GM23338 (cell line): ENCODE measurements at regions not wholly inside any gene's neighbourhood (a gene's known extent, or its start where the extent isn't known, plus 50 kb on each side); places are given as distances from the start of the nearest gene placed in this dataset.

Experiments used
- ATAC-seq: fragments of 200-7000 bp; cut with Tn5 transposase; 3 replicates; pipeline ENCODE4 v1.9.1; 2020
- DNase-seq: peaks from one replicate; pipeline ENCODE4 v3.0.0-alpha.2; 2015; ENCODE audit warnings: low spot score
- H2AFZ ChIP-seq: fragments of 200-600 bp; sonication (generic); 2 replicates; pipeline ENCODE4 v1.8.0; 2016; ENCODE audit warnings: antibody characterized with exemption, mild to moderate bottlenecking, moderate library complexity
- H3F3A ChIP-seq: fragments of 200-600 bp; sonication (generic); replicated peaks from 2 replicates; pipeline ENCODE4 v1.8.0; 2017; ENCODE audit warnings: antibody characterized with exemption, mixed run types, low read depth
- H3K27ac ChIP-seq: fragments of 200-600 bp; sonication (generic); 2 replicates; pipeline ENCODE4 v1.6.1; 2016; ENCODE audit warnings: low read depth
- H3K27me3 ChIP-seq: fragments of 200-600 bp; sonication (generic); 2 replicates; pipeline ENCODE4 v1.8.0; 2016; ENCODE audit warnings: mild to moderate bottlenecking, mixed run types, moderate library complexity; ENCODE audit not compliant: insufficient read depth
- H3K36me3 ChIP-seq: fragments of 200-600 bp; sonication (generic); 2 replicates; pipeline ENCODE4 v1.8.0; 2016; ENCODE audit warnings: mild to moderate bottlenecking; ENCODE audit not compliant: insufficient read depth
- H3K4me1 ChIP-seq: fragments of 200-600 bp; sonication (generic); 2 replicates; pipeline ENCODE4 v1.8.0; 2016; ENCODE audit warnings: mild to moderate bottlenecking, moderate library complexity; ENCODE audit not compliant: insufficient read depth
- H3K4me2 ChIP-seq: fragments of 200-600 bp; sonication (generic); 2 replicates; pipeline ENCODE4 v1.7.1; 2017; ENCODE audit warnings: mixed run types
- H3K4me3 ChIP-seq: fragments of 200-600 bp; sonication (generic); 2 replicates; pipeline ENCODE4 v1.6.1; 2016; ENCODE audit warnings: mixed run types
- H3K79me2 ChIP-seq: fragments of 200-600 bp; sonication (generic); replicated peaks from 2 replicates; pipeline ENCODE4 v1.8.0; 2017; ENCODE audit warnings: mild to moderate bottlenecking; ENCODE audit not compliant: insufficient read depth
- H3K9me2 ChIP-seq: fragments of 200-600 bp; sonication (generic); 2 replicates; pipeline ENCODE4 v1.8.0; 2017; ENCODE audit not compliant: insufficient read depth
- H4K20me1 ChIP-seq: fragments of 200-600 bp; sonication (generic); replicated peaks from 2 replicates; pipeline ENCODE4 v1.8.0; 2017; ENCODE audit warnings: mild to moderate bottlenecking; ENCODE audit not compliant: insufficient read depth
- H3K27ac Mint-ChIP-seq: 2 replicates; pipeline ENCODE4 v1.8.0; 2020; ENCODE audit warnings: inconsistent platforms, mild to moderate bottlenecking, moderate library complexity, mixed read lengths
- H3K27me3 Mint-ChIP-seq: 3 replicates; pipeline ENCODE4 v1.8.0; 2022; ENCODE audit warnings: low read depth, mild to moderate bottlenecking, moderate library complexity, mixed read lengths, inconsistent platforms; ENCODE audit not compliant: insufficient read depth, poor library complexity
- H3K36me3 Mint-ChIP-seq: 3 replicates; pipeline ENCODE4 v1.8.0; 2021; ENCODE audit warnings: low read depth, mild to moderate bottlenecking, inconsistent platforms, moderate library complexity, mixed read lengths
- H3K4me1 Mint-ChIP-seq: 3 replicates; pipeline ENCODE4 v1.8.0; 2020; ENCODE audit warnings: mild to moderate bottlenecking, inconsistent platforms, mixed read lengths
- H3K4me3 Mint-ChIP-seq: 3 replicates; pipeline ENCODE4 v1.8.0; 2021; ENCODE audit warnings: moderate library complexity, mild to moderate bottlenecking, inconsistent platforms, mixed read lengths
- H3K9me3 Mint-ChIP-seq: 3 replicates; pipeline ENCODE4 v1.8.0; 2020; ENCODE audit warnings: moderate library complexity, mild to moderate bottlenecking, inconsistent platforms, mixed read lengths
- CREB1 ChIP-seq: fragments of 250-450 bp; sonication (Bioruptor Pico); IDR thresholded peaks from 2 replicates; pipeline ENCODE4 v1.5.0; 2020; ENCODE audit warnings: low read depth, mild to moderate bottlenecking, moderate library complexity
- CTCF ChIP-seq, 2 experiments: fragments of 200-600 bp in 1 of 2; sonication (generic) in 1 of 2; conservative IDR thresholded peaks; 2 replicates each; pipeline versions ENCODE4 v1.5.1 to v1.6.1; 2016 to 2017; ENCODE audit warnings: antibody characterized with exemption in 2 of 2, low read depth in 2 of 2, mild to moderate bottlenecking in 2 of 2, moderate library complexity in 1 of 2
- ETS1 ChIP-seq: IDR thresholded peaks from 2 replicates; pipeline ENCODE4 v1.6.1; 2016; ENCODE audit warnings: antibody characterized with exemption
- EZH2 ChIP-seq: fragments of 200-600 bp; sonication (generic); IDR thresholded peaks from one replicate; pipeline ENCODE4 v1.8.0; 2017; ENCODE audit warnings: antibody characterized with exemption, mild to moderate bottlenecking, low read depth; ENCODE audit not compliant: unreplicated experiment
- EZH2phosphoT487 ChIP-seq: fragments of 200-600 bp; sonication (generic); IDR thresholded peaks from one replicate; pipeline ENCODE4 v1.8.1; 2018; ENCODE audit warnings: antibody characterized with exemption; ENCODE audit not compliant: unreplicated experiment
- JUNB ChIP-seq: IDR thresholded peaks from one replicate; pipeline ENCODE4 v1.6.1; 2016; ENCODE audit warnings: antibody characterized with exemption; ENCODE audit not compliant: unreplicated experiment
- NANOG ChIP-seq: IDR thresholded peaks from 2 replicates; pipeline ENCODE4 v1.6.1; 2016; ENCODE audit warnings: antibody characterized with exemption, borderline replicate concordance
- POLR2AphosphoS5 ChIP-seq: IDR thresholded peaks from 2 replicates; pipeline ENCODE4 v1.6.1; 2016; ENCODE audit warnings: antibody characterized with exemption, low read depth
- STAT1 ChIP-seq: IDR thresholded peaks from one replicate; pipeline ENCODE4 v1.6.1; 2016; ENCODE audit warnings: antibody characterized with exemption; ENCODE audit not compliant: unreplicated experiment
- ZNF114 ChIP-seq: fragments of 250-450 bp; sonication (Bioruptor Pico); IDR thresholded peaks from 2 replicates; pipeline ENCODE4 v1.5.0; 2020; ENCODE audit warnings: mild to moderate bottlenecking, moderate library complexity
- ZNF331 ChIP-seq: fragments of 250-450 bp; sonication (Bioruptor Pico); IDR thresholded peaks from 2 replicates; pipeline ENCODE4 v1.5.0; 2020; ENCODE audit warnings: low read depth, mild to moderate bottlenecking, moderate library complexity
- ZNF462 ChIP-seq: fragments of 250-450 bp; sonication (Bioruptor Pico); IDR thresholded peaks from 2 replicates; pipeline ENCODE4 v1.5.0; 2020; ENCODE audit warnings: mild to moderate bottlenecking, moderate library complexity
- TF ChIP-seq, protein P1 (sequence below): IDR thresholded peaks from one replicate; pipeline ENCODE4 v1.6.1; 2018; ENCODE audit warnings: antibody characterized with exemption; ENCODE audit not compliant: unreplicated experiment

- Histone ChIP-seq H3K4me2 (peak overlapping the region; percentile 48; the same call in 1 of the 2 replicates), H3K27me3 (no peaks in the 10 kb centered on the region), H3K9me2 (no peaks in the 10 kb centered on the region), H4K20me1 (no peaks in the 10 kb centered on the region), H3K79me2 (no peaks in the 10 kb centered on the region), H3K4me1 (peaks cover 38% of the 10 kb centered on the region), H3F3A (no peaks in the 10 kb centered on the region), H2AFZ (no peak overlapping the region), H3K36me3 (no peaks in the 10 kb centered on the region), H3K4me3 (no peak overlapping the region), H3K27ac (no peak overlapping the region)
- no peaks in the 10 kb centered on the region; the same call in 2 of the 3 replicates for H3K36me3 Mint-ChIP-seq
- H3K27ac Mint-ChIP-seq, result peak overlapping the region; percentile 79; the same call in 1 of the 2 replicates
- no peak for ATAC-seq
- TF ChIP-seq EZH2 (no peak), POLR2AphosphoS5 (no peak), NANOG (no peak), STAT1 (no peak), ZNF462 (CRISPR knock-in tag) (no peak), EZH2phosphoT487 (no peak), ETS1 (no peak), ZNF114 (CRISPR knock-in tag) (no peak), CTCF (conservative IDR thresholded peaks at IDR 0.05; ENCODE audit: low read depth in 2 of 2) (no peak), ZNF331 (CRISPR knock-in tag) (no peak), CREB1 (CRISPR knock-in tag) (no peak), JUNB (no peak)
- TF ChIP-seq, protein P1, sequence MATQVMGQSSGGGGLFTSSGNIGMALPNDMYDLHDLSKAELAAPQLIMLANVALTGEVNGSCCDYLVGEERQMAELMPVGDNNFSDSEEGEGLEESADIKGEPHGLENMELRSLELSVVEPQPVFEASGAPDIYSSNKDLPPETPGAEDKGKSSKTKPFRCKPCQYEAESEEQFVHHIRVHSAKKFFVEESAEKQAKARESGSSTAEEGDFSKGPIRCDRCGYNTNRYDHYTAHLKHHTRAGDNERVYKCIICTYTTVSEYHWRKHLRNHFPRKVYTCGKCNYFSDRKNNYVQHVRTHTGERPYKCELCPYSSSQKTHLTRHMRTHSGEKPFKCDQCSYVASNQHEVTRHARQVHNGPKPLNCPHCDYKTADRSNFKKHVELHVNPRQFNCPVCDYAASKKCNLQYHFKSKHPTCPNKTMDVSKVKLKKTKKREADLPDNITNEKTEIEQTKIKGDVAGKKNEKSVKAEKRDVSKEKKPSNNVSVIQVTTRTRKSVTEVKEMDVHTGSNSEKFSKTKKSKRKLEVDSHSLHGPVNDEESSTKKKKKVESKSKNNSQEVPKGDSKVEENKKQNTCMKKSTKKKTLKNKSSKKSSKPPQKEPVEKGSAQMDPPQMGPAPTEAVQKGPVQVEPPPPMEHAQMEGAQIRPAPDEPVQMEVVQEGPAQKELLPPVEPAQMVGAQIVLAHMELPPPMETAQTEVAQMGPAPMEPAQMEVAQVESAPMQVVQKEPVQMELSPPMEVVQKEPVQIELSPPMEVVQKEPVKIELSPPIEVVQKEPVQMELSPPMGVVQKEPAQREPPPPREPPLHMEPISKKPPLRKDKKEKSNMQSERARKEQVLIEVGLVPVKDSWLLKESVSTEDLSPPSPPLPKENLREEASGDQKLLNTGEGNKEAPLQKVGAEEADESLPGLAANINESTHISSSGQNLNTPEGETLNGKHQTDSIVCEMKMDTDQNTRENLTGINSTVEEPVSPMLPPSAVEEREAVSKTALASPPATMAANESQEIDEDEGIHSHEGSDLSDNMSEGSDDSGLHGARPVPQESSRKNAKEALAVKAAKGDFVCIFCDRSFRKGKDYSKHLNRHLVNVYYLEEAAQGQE, result no peak
- peaks cover 51% of the 10 kb centered on the region for H3K4me1 Mint-ChIP-seq
- no peak for DNase-seq
- peaks cover 10% of the 10 kb centered on the region for H3K27me3 Mint-ChIP-seq
- no peak overlapping the region for H3K4me3 Mint-ChIP-seq
- no peaks in the 10 kb centered on the region; the same call in 2 of the 3 replicates for H3K9me3 Mint-ChIP-seq
These were observed 197.7 kb upstream of the CTNNB1 start for GRCh38 chr3:41001556-41001955.
